ENCODE measurements at regions not wholly inside any gene's neighbourhood (a gene's known extent, or its start where the extent isn't known, plus 50 kb on each side); places are given as distances from the start of the nearest gene placed in this dataset.

GRCh38 chr7:28346676-28347363 lies 65.5 kb upstream of the CREB5 start:
- no peaks in the 10 kb centered on the region for H3K9me3 ChIP-seq (ENCODE audit: low read length)
- H3K27me3 ChIP-seq (ENCODE audit: insufficient read depth, low read length) = no peaks in the 10 kb centered on the region
- no peaks in the 10 kb centered on the region for H3K4me1 ChIP-seq (ENCODE audit: insufficient read depth, low read length)
- H2AFZ ChIP-seq (ENCODE audit: low read depth, low read length) = no peak overlapping the region
- no peaks in the 10 kb centered on the region for H3K36me3 ChIP-seq (ENCODE audit: insufficient read depth, low read length)
- H3K4me3 ChIP-seq (ENCODE audit: low read length) = no peak overlapping the region

GRCh38 chr7:28347475-28348318 lies 64.6 kb upstream of the CREB5 start:
- no peaks in the 10 kb centered on the region for H3K36me3 ChIP-seq (ENCODE audit: insufficient read depth, low read length)
- no peaks in the 10 kb centered on the region for H3K9me3 ChIP-seq (ENCODE audit: low read length)
- H2AFZ ChIP-seq (ENCODE audit: low read depth, low read length) = no peak overlapping the region
- no peaks in the 10 kb centered on the region for H3K27me3 ChIP-seq (ENCODE audit: insufficient read depth, low read length)
- no peak overlapping the region for H3K4me3 ChIP-seq (ENCODE audit: low read length)
- no peaks in the 10 kb centered on the region for H3K4me1 ChIP-seq (ENCODE audit: insufficient read depth, low read length)

GRCh38 chr7:28348636-28349035 lies 63.7 kb upstream of the CREB5 start:
- Histone ChIP-seq H3K9me3 (ENCODE audit: low read length) (no peaks in the 10 kb centered on the region), H3K4me3 (ENCODE audit: low read length) (no peak overlapping the region), H3K36me3 (ENCODE audit: insufficient read depth, low read length) (no peaks in the 10 kb centered on the region), H3K4me1 (ENCODE audit: insufficient read depth, low read length) (no peaks in the 10 kb centered on the region), H2AFZ (ENCODE audit: low read depth, low read length) (no peak overlapping the region), H3K27me3 (ENCODE audit: insufficient read depth, low read length) (no peaks in the 10 kb centered on the region)

GRCh38 chr7:28349637-28350036 lies 62.7 kb upstream of the CREB5 start:
- no peaks in the 10 kb centered on the region for H3K9me3 ChIP-seq (ENCODE audit: low read length)
- H3K36me3 ChIP-seq (ENCODE audit: insufficient read depth, low read length) = no peaks in the 10 kb centered on the region
- no peak overlapping the region for H3K4me3 ChIP-seq (ENCODE audit: low read length)
- no peak overlapping the region for H2AFZ ChIP-seq (ENCODE audit: low read depth, low read length)
- H3K4me1 ChIP-seq (ENCODE audit: insufficient read depth, low read length) = no peaks in the 10 kb centered on the region
- no peaks in the 10 kb centered on the region for H3K27me3 ChIP-seq (ENCODE audit: insufficient read depth, low read length)

GRCh38 chr7:28350662-28351061 lies 61.7 kb upstream of the CREB5 start:
- Histone ChIP-seq H3K4me3 (ENCODE audit: low read length) (no peak overlapping the region), H3K36me3 (ENCODE audit: insufficient read depth, low read length) (no peaks in the 10 kb centered on the region), H3K9me3 (ENCODE audit: low read length) (no peaks in the 10 kb centered on the region), H3K27me3 (ENCODE audit: insufficient read depth, low read length) (no peaks in the 10 kb centered on the region), H2AFZ (ENCODE audit: low read depth, low read length) (no peak overlapping the region), H3K4me1 (ENCODE audit: insufficient read depth, low read length) (no peaks in the 10 kb centered on the region)

- Histone ChIP-seq H3K9me3 (ENCODE audit: low read length) (no peaks in the 10 kb centered on the region), H3K4me3 (ENCODE audit: low read length) (no peak overlapping the region), H2AFZ (ENCODE audit: low read depth, low read length) (no peak overlapping the region), H3K4me1 (ENCODE audit: insufficient read depth, low read length) (no peaks in the 10 kb centered on the region), H3K27me3 (ENCODE audit: insufficient read depth, low read length) (no peaks in the 10 kb centered on the region), H3K36me3 (ENCODE audit: insufficient read depth, low read length) (no peaks in the 10 kb centered on the region)
Observed at GRCh38 chr7:28351450-28351849, 60.9 kb upstream of the CREB5 start.

- Histone ChIP-seq H3K36me3 (ENCODE audit: insufficient read depth, low read length) (no peaks in the 10 kb centered on the region), H2AFZ (ENCODE audit: low read depth, low read length) (no peak overlapping the region), H3K27me3 (ENCODE audit: insufficient read depth, low read length) (no peaks in the 10 kb centered on the region), H3K4me1 (ENCODE audit: insufficient read depth, low read length) (peaks cover 4% of the 10 kb centered on the region), H3K4me3 (ENCODE audit: low read length) (no peak overlapping the region), H3K9me3 (ENCODE audit: low read length) (no peaks in the 10 kb centered on the region)
Observed at GRCh38 chr7:28354601-28355402, 57.5 kb upstream of the CREB5 start.

- Histone ChIP-seq H3K4me1 (ENCODE audit: insufficient read depth, low read length) (peaks cover 4% of the 10 kb centered on the region), H3K27me3 (ENCODE audit: insufficient read depth, low read length) (no peaks in the 10 kb centered on the region), H3K4me3 (ENCODE audit: low read length) (no peak overlapping the region), H2AFZ (ENCODE audit: low read depth, low read length) (no peak overlapping the region), H3K9me3 (ENCODE audit: low read length) (no peaks in the 10 kb centered on the region), H3K36me3 (ENCODE audit: insufficient read depth, low read length) (no peaks in the 10 kb centered on the region)
Observed at GRCh38 chr7:28355635-28356319, 56.5 kb upstream of the CREB5 start.

GRCh38 chr7:28356619-28357018 lies 55.7 kb upstream of the CREB5 start:
- H2AFZ ChIP-seq (ENCODE audit: low read depth, low read length) = no peak overlapping the region
- no peak overlapping the region for H3K4me3 ChIP-seq (ENCODE audit: low read length)
- no peaks in the 10 kb centered on the region for H3K36me3 ChIP-seq (ENCODE audit: insufficient read depth, low read length)
- no peaks in the 10 kb centered on the region for H3K27me3 ChIP-seq (ENCODE audit: insufficient read depth, low read length)
- no peaks in the 10 kb centered on the region for H3K9me3 ChIP-seq (ENCODE audit: low read length)
- peaks cover 11% of the 10 kb centered on the region for H3K4me1 ChIP-seq (ENCODE audit: insufficient read depth, low read length)

GRCh38 chr7:28358423-28358868 lies 53.9 kb upstream of the CREB5 start:
- H2AFZ ChIP-seq (ENCODE audit: low read depth, low read length) = no peak overlapping the region
- no peaks in the 10 kb centered on the region for H3K27me3 ChIP-seq (ENCODE audit: insufficient read depth, low read length)

GRCh38 chr7:28360739-28361138 lies 51.6 kb upstream of the CREB5 start:
- no peak overlapping the region for H3K4me3 ChIP-seq (ENCODE audit: low read length)
- no peaks in the 10 kb centered on the region for H3K36me3 ChIP-seq (ENCODE audit: insufficient read depth, low read length)
- H3K4me1 ChIP-seq (ENCODE audit: insufficient read depth, low read length) = peaks cover 13% of the 10 kb centered on the region
- H2AFZ ChIP-seq (ENCODE audit: low read depth, low read length) = no peak overlapping the region
- no peaks in the 10 kb centered on the region for H3K27me3 ChIP-seq (ENCODE audit: insufficient read depth, low read length)
- peaks cover 3% of the 10 kb centered on the region for H3K9me3 ChIP-seq (ENCODE audit: low read length)

More at GRCh38 chr7:28358423-28358868, 53.9 kb upstream of the CREB5 start:
- Histone ChIP-seq H3K4me3 (ENCODE audit: low read length) (no peak overlapping the region), H3K36me3 (ENCODE audit: insufficient read depth, low read length) (no peaks in the 10 kb centered on the region), H3K9me3 (ENCODE audit: low read length) (no peaks in the 10 kb centered on the region), H3K4me1 (ENCODE audit: insufficient read depth, low read length) (peaks cover 13% of the 10 kb centered on the region)

- no peaks in the 10 kb centered on the region for H3K36me3 ChIP-seq (ENCODE audit: insufficient read depth, low read length)
- no peaks in the 10 kb centered on the region for H3K27me3 ChIP-seq (ENCODE audit: insufficient read depth, low read length)
- H3K9me3 ChIP-seq (ENCODE audit: low read length) = peaks cover 3% of the 10 kb centered on the region
- no peak overlapping the region for H3K4me3 ChIP-seq (ENCODE audit: low read length)
- peaks cover 13% of the 10 kb centered on the region for H3K4me1 ChIP-seq (ENCODE audit: insufficient read depth, low read length)
- H2AFZ ChIP-seq (ENCODE audit: low read depth, low read length) = no peak overlapping the region
Observed at GRCh38 chr7:28361551-28361950, 50.8 kb upstream of the CREB5 start.
